Activated T-helper 9 cell treated with anti-CD3 and anti-CD28 coated beads, Interleukin-2, amount 50 U/mL, for 16 hours (primary cell): ENCODE measurements at regions not wholly inside any gene's neighbourhood (a gene's known extent, or its start where the extent isn't known, plus 50 kb on each side); places are given as distances from the start of the nearest gene placed in this dataset.
"Not testable (repeated sequence)": the region's sequence is repeated elsewhere in the genome, so short reads cannot be mapped to it uniquely, and the experiment has no call there.

ENCODE experiments used
- DNase-seq: peaks from one replicate; pipeline ENCODE4 v3.0.0-alpha.2; 2020; ENCODE audit warnings: low read depth

DNA sequence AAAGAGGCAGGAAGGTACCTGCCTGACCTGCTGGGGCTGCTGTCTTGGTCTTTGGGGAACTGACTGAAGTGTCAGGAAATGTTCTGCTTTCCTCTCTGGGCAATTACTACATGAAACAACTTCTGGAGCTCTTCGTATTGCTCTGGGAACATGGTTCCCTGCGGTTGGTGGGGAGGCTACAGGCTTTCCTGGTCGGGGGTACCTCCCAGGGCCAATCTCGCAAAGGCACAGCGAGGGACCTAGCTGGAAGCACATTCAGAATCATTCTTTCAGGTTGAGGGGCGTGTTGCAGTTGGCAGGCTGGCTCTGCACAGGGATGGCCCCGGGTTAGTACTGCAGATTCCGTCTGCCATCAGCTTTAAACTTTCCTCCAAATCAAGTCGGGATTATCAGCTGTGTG lies 88.9 kb upstream of the RANBP3L start:
- no peak for DNase-seq

DNA sequence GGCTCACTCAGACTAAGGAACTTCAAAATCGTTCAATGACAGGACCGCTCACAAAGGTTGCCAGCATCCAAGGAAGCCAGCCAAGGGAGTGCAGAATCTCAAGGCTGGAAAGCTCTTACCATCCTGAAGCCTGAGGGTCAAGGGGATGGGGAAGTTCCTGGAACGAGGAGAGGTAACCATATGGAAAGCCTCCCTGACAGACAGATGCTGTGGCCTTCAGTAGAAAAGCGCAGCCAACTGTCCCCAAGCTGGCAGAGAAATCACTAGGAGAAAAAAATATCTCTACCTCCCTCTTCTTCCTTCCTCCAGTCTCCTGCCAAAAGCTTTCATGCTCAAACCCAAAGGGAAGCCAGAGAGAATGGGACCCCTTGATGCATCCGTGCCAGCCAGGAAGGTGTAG lies 90.5 kb upstream of the RANBP3L start:
- DNase-seq = no peak

DNA sequence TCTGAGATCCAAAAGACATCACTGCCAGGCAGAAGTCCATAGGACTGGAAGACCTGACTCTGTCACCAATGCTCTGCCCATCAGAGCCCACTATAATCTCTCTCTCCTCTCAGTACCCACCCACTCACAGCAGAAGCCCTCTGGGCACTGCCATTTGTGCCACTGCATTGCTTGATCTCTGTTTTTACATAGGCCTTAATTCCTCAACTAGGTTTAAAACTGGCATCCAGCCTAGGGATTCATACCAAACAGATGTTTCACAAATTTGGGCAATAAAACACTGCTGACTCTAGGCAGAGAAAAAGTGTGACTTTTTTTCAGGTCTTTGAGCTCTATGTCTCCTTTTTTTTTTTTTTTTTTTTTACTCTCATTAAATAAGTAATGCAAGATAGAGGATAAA lies 91.1 kb upstream of the RANBP3L start:
- DNase-seq = no peak

DNA sequence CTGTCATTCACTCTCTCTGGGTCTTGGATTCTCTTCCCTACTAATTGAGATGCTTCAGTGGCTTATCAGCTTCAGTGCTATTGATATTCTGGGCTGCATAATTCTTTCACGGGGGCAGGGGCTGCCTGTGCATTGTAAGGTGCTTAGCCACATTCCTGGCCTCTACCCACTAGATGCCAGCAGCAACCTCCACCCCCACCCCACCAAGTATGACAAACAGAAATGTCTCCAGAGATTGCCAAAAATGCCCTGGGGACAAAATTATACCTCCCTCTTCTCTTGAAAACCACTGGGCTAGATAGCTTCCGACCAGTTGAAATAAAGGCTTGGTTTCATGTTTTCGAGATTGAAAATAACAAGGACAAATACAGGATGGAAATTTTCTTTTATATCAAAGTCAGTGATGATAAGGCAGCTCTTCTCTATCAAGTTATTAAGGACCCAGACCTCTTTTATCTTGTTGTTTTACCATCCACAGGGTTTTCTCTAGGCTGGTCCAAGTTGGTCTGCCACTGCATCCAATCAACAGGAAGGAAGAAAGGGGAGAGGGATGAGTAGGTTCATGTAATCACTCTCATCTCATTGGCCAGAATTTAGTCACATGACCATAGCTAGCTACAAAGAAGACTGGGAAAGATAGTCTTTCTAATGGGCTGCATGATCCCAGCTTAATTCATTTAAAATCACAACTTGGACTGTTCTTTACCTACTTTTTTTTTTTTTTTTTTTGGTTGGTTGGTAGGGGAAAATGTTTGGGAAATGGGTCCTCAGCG lies 92.1 kb upstream of the RANBP3L start:
- no peak for DNase-seq

DNA sequence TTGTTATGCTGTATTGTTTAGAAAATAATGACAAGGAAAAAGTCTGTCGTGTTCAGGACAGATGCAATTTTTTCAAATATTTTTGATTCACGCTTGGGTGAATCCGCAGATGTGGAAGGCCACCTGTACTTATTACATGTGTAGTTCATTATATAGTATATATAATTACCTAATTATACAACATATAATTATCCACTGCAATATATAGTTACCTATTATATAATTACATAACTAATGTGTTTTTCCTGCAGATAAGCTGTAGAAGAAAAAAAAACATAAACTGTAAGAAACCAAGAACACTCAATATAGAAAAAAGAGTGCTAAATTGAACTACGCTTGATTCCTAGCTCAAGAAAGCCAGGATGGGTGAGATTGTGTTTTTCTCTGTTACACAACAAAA lies 93.6 kb upstream of the RANBP3L start:
- DNase-seq = no peak

DNA sequence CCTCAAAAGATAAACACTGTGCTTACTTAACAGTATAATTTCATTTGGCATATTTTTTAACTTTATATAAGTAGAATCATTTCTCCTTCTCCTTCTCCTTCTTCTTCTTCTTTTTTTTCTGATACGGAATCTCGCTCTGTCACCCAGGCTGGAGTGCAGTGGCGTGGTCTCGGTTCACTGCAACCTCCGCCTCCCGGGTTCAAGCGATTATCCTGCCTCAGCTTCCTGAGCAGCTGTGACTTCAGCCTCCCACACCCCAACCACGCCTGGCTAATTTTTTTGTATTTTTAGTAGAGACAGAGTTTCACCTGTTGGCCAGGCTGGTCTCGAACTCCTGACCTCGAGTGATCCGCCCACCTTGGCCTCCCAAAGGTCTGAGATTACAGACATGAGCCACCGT lies 94.2 kb upstream of the RANBP3L start:
- not testable (repeated sequence) for DNase-seq

DNA sequence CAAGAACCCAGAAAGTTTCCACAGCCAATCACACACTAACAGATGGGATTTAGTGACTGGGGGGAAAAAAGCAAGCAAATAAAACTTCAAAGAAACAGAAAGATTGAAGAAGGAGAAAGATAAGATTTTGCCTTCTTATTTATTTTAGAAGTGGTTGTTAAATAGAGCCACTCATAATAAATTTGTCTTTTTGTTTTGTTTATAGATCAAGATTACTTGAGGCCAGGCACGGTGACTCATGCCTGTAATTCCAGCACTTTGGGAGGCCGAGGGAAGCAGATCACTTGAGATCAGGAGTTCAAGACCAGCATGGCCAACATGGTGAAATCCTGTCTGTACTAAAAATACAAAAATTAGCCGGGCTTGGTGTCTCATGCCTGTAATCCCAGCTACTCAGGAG lies 94.9 kb upstream of the RANBP3L start:
- no peak for DNase-seq

DNA sequence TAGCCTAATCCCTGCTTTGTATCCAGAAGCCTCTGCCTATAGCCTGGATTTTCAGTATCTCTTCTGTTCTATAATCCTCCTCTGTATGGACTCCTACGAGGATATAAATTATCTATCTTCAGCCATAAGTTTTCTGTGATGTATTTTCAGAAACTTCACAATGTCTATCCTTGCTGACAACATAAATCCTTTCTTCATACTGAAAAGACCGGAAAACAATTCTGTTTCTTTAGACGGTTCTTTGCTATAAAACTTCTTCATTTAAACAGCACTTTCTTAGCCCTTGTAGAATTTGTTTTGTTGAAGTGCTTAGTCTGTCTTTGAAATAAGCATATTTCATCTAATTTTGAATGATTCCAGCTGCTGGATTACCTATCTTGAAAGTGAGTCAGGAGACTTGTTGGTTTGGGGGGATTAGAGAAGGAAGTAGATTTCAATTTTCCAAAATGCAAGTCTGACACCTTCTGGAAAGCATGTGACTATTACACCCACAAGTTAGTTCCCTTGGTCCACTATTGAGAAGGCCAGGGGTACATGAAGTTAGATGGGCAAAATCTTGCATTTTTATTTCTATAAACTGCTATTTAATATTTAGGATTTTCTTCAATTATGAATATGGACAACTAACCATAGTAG lies 96.3 kb upstream of the RANBP3L start:
- DNase-seq = no peak

DNA sequence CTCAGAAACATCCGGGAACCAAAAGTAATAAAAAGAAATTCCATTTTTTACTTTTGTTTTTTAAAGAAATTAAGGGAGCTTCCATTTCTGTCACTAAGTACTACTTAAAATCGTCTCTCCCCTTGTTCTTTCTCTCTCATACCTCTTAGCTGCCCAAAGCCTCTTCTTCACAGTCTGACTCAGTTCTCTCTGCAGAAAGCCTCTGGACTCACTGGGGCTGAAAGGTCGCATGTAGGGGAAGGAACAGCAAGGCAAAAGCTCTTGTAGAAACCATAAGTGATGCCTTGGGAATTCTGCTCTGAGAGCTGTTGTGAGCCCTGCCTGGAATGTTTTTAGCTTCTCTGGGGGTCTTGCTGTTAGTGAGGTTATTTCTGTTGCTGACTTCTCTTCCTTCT lies 100.8 kb upstream of the RANBP3L start:
- DNase-seq = no peak

DNA sequence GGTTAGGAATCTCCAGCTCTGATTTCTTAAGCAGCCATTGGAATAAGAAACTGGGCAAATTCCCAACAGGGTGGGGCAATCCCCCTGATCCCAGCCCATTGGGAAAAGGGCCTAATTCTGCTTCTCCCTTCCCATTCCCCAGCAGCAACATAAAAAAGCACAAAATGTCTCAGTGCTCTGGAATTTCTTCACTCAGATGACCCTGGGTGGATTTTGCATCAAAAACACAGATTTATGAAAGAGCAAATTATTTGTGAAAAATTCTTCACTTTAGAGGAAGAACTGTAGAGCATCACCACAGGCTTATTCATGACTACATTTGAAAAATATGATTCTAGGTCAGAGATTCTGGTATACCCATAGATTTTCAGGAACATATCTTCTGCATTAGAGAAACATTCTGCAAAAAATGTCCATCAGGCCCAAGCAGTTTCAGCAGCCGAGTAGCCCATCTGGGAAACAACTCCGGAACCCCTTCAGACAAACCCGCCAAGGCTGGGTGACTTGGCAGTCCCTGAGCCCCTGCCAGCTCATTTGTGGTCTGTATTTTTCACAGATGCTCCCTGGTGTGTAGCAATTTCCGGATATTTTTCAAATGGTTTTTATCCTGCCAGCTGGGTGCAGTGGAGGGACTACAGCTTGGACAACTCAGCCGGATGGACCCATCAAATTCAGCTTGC lies 102.1 kb upstream of the RANBP3L start:
- no peak for DNase-seq

DNA sequence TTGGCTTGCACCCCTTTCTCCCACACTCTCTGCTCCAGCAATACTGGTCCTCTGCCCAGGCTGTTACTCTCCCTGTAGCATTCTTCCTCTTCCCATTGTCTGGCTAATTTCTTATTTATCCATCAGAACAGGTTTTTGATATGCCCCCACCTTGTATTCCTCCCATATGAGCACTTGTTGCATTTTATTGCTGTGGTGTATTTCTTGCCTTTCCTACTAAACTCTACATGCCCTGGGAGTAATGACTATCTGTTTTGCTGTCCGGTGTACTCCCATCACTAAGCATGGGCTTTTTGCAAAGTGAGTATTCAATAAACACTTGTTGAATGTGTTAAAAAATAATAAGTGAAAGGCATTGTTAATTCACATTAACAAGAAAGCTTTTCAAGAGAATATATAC lies 104.3 kb upstream of the RANBP3L start:
- no peak for DNase-seq

DNA sequence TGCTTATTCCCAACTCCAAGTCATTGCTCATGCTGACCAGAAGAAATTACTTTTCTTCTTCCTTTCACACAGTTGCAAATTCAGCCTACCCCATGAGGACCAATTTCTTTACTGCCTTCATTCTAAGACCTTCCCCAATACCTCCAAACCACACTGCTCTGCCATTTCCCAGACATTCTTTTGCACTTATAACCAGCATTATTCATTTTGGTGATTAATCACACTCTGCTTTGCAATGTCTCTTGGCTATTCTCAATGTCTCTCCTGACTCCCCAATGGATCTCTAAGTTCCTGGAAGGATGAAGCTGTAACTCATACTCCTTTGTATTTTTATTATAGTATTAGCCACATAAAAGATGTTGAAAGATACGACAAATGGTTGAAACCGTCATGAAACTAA lies 105.7 kb upstream of the RANBP3L start:
- no peak for DNase-seq

DNA sequence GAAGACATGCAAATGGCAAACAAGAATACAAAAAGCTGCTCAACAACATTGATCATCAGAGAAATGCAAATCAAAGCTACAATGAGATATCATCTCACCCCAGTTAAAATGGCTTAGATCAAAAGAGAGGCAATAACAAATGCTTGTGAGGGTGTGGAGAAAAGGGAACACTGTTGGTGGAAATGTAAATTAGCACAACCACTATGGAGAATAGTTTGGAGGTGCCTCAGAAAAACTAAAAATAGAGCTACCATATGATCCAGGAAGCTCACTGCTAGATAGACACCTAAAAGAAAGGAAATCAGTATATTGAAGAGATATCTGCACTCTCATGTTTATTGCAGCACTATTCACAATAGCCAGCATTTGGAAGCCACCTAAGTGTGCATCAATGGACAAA lies 108.0 kb upstream of the RANBP3L start:
- not testable (repeated sequence) for DNase-seq

DNA sequence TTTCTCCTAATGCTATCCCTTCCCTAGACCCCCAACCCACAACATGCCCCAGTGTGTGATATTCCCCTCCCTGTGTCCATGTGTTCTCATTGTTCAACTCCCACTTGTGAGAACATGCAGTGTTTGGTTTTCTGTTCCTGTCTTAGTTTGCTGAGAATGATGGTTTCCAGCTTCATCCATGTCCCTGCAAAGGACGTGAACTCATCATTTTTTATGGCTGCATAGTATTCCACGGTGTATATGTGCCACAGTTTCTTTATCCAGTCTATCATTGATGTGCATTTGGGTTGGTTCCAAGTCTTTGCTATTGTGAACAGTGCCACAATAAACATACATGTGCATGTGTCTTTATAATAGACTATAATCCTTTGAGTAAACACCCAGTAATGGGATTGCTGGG lies 109.0 kb upstream of the RANBP3L start:
- DNase-seq = not testable (repeated sequence)

DNA sequence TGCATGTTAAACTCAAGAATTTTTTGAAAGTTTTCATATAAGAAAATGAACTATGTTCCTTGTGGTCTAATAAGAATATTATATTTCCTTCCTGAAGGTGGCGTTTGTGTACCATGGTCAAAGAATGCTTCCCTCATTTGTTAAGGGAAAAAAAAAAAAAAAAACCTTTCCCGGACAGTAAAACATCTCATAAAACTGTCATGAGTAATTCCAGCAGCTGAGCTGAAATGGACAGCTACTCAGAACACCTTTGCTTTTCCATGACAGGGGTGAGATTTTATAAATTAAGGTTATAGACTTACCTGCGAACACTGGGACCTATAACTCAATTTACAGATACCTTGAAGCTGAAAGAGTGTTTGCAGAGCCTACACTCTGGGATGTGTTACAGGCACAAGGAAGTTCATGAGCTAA lies 113.2 kb upstream of the RANBP3L start:
- no peak for DNase-seq

DNA sequence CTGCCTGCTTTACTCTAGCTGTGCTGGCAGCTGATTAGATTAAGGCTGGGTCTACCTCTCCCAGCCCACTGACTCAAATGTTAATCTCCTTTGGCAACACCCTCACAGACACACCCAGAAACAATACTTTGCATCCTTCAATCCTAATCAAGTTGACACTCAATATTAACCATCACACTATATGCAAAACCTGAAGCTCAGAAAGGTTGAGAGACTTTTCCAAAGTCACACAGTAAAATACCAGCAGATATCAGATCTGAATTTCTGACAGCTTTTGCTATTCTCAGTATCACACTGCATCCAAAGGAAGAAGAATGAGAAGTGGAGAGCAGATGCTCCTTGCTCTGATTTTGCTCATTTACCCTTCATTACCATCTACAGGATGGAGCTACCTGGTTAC lies 114.9 kb upstream of the RANBP3L start:
- no peak for DNase-seq

DNA sequence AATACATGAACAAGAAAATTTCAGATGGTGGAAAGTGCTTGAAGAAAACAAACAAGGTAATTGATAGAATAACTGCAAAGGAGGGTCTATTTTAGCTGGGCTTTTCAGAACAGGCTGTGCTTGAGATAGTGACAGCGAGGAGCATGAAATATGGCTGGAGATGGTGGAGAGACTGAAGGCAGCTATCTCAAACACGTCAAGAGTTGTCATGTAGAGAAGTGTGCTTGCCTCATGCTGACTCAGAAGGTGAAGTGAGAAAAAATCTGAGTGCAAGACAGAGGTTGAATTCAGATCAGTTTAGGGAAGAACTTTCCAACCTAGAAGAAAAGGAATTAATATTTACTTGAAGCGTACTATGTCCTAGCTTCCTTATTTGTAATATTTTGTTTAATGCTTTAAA lies 115.5 kb upstream of the RANBP3L start:
- DNase-seq = no peak

DNA sequence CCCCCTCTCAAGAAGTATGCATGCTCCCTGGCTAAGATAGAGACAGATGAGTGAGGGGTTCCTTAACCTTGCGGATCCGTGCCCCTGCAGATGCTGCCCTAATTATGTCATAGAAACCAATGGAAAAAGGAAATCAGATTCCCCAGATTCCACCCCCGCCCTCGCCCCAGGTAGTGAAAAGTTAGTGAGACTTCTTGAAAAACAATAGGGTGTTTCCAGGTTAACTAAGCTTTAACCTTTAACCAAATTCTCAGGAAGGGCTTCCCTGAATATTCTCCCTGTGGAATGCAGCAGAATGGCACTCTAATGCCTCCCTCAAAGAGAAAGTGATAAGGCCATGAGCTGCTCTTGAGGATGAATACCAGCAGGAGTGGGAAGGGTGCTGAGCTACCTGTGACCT lies 116.0 kb upstream of the RANBP3L start:
- DNase-seq = no peak

DNA sequence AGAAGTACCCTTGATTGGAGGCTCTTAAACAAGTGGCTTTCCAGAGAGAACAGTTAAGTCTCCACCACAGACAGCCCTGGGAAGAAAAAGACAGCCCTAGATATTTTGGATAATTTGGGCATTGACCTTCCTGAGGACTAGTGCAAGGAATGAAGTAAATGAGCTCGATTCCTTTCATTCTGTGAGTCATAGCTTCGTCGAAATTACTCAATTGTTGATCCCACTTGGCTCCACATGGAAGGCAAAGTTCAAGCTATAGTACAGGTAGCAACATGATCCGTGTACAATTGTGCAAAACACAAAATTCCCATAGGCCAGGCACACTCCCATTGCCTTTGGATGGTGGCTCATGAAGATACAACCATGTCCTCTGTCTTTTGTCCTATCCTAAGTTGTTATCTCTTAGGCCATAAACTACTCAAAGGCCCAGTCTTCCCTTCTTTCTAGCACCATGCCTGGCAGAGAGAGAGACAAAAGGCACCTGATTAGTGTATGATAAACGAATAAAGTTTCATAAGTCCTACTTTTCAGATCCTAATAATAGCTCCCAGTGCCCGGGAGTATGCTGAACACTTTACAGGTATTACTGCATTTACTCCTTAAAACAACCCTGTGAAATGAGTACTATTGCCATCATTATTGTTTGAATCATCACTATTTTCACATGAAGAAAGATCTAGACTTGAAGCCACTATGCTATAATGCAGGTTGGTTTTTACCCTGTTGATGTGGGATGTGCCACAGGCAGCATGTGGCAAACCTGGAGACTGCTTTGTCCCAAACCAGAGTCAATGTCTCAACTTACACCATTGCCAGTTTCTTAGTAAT lies 116.7 kb upstream of the RANBP3L start:
- DNase-seq = no peak

DNA sequence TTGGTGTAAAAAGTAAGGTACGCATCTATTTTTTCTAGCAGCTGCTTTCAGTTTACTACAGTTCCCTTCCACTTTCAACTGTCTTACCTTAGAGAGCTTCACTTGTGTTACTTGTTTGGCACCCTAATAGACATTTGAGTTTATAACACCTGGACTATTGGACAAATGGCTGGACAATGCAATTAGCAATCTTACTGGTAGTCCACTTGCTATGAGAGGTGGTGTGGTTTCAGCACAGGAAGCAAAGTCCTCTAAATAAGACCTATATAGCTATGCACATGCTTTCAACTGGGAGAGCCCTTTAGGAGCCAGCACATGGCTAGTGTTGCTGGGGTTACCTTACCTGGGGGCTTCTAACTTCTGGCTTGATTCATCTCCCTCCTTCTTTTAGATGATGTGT lies 119.6 kb upstream of the RANBP3L start:
- DNase-seq = no peak

DNA sequence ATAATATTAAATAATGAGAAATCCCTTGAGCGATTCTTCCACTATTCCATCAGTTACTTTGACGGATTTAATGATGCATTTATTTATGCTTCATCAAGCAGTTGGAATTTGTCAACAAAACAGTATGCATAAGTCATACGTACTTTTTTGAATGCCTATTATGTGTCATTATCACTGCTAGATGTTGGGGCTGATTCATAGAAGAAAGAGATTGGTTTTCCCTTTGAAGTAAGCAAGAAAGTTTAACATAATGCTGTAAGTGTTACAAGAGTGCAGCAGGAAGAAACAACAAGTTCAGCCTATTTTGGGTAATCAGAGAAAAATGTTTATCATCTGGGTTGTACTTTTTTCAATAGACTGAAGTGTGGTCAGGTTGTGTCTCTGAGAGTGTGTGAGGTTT lies 121.2 kb upstream of the RANBP3L start:
- DNase-seq = no peak

DNA sequence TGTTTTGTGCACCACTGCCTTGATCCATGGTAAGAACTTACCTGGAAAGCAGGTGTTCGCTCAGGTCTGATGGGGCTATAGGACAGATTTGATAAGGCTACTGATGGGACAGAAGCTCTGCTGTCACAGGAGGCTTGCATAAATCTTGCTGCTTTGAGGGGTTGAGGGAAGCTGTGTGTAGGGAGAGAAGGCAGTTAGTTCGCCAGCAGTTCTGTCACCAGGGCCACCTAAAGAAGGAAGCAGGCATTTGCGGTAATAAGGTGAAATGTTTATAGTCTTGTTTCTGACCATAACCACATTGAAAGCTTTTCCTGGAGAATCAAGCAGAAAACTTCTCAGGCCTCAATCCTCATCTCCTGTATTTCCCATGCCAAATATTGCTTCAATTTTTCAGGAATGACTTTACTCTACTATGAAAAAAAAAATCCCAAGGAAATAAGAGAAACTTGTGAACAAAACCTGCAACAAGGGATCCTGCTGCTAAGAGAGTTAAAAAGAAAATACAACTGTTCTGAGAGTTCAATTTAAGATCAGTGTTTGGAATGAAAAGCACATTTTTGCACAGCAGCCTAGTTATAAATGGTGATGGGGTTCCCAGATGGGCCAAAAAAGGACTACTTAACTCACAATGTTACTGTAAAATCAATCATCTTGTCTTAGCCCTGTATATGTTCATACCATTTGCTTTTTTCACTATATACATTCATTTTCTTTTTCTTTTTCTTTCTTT lies 122.0 kb upstream of the RANBP3L start:
- DNase-seq = no peak
